HG03442 (cell line): ENCODE measurements at regions not wholly inside any gene's neighbourhood (a gene's known extent, or its start where the extent isn't known, plus 50 kb on each side); places are given as distances from the start of the nearest gene placed in this dataset.
"Not testable (repeated sequence)": the region's sequence is repeated elsewhere in the genome, so short reads cannot be mapped to it uniquely, and the experiment has no call there.

Experiments
- ATAC-seq: cut with Tn5 transposase; IDR thresholded peaks from one replicate; pipeline ENCODE4 v1.9.1; 2021; ENCODE audit warnings: mild to moderate bottlenecking, moderate library complexity; ENCODE audit not compliant: unreplicated experiment

DNA sequence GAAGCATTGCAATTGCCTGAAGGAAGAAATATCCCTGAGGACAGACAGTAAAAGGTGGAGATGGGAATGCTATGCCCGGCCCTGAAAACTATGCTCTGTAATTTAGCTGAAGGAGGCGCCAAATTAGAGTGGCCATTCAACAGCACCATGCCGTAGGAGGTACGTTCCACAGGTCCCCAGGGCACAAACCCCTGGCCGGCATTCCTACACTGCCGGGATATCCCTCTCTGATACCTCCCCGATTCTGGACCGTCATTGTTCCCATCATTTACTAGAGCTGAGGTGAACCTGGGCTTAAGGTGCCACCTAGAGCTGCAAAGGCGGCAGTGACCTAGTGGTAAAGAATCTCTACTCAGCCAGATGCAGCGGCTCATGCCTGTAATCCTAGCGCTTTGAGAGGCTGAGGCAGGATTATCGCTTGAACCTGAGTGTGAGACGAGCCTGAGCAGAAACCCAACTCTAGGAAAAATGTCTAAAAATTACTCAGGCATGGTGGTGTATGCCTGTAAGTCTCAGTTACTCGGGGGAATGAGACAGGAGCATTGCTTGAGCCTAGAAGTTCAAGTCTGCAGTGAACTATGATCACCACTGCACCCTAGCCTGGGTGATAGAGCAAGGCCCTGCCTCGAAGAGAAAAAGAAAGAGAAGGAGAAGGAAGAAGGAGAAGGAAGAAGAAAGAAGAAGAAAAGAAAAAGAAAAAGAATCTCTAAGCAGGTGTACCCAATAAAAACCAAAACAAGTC lies 53.0 kb upstream of the TNKS2 start:
- ATAC-seq = no peak

GRCh38 chr10:91743465-91743864 lies 54.8 kb upstream of the TNKS2 start:
- ATAC-seq = no peak

GRCh38 chr10:91742229-91742628 lies 56.0 kb upstream of the TNKS2 start:
- ATAC-seq = no peak

DNA sequence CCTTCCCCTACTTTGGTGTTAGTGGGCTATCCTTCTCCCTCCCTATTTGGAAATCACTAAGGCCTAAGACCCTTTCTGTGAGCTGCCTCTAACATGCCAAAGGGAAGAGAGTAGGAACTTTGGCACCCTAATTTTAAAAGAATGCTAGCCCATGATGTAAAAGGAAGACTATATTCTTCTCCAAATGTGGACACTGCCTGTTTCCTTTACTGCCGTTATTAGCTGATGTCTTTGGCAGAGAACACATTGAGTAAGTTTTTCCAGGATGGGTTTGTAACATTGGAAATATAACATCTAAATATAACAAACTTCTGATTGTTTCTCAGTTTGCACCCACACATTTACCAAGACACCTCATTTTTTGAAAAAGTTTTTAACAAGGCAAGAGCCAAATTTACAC lies 56.9 kb upstream of the TNKS2 start:
- ATAC-seq = no peak

DNA sequence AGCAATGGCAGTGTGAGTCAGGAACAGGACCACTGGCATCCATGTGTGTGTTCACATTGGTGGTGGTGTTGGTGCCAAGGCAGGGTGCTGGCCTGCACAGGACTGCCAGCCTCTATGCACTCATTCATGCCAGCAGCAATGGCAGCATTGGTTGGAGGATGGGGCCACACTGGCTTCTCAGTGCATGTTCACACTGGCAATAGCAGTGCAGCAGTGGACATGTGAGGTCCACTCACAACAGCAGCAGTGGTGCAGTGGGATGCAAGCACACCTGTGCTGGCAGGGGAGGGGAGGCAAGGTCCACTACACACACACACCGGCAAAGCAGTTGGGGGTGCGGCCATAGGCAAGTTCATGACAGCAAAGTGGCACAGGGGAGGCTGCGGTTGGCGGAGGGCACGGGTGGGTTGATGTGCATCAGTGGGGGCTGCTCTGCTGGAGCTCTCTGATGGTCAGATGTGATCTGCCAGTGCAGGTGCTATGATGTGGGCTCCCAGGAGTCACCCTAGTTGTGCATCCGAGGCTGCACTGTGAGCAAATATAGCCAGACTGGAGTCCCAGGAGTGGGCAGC lies 57.8 kb upstream of the TNKS2 start:
- no peak for ATAC-seq

DNA sequence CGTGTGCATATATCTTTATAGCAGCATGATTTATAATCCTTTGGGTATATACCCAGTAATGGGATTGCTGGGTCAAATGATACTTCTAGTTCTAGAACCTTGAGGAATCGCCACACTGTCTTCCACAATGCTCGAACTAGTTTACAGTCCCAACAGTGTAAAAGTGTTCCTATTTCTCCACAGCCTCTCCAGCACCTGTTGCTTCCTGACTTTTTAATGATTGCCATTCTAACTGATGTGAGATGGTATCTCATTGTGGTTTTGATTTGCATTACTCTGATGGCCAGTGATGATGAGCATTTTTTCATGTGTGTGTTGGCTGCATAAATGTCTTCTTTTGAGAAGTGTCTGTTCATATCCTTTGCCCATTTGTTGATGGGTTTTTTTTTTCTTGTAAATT lies 66.0 kb upstream of the TNKS2 start:
- ATAC-seq = not testable (repeated sequence)

- ATAC-seq = not testable (repeated sequence)
Measured at GRCh38 chr10:91729339-91729738, 68.9 kb upstream of the TNKS2 start.

- no peak for ATAC-seq
Measured at GRCh38 chr10:91726355-91726754, 71.9 kb upstream of the TNKS2 start.

DNA sequence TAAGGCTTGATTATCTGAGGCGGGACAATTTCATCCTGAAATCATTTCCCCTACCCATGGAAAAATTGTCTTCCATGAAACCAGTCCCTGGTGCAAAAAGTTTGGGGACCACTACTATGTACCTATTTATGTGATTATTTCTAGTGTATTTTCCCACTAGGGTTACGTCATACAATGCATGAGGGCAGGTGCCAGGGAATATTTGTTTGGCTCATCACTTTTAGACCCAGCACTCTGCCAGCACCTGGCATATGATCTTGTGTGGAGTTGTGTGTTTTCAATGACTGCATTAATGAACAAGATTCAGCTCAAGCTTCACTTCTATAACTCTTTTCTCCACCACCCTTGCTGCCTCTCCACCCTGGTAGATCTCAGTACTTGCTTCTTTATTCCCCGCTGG lies 73.3 kb upstream of the TNKS2 start:
- ATAC-seq = no peak

DNA sequence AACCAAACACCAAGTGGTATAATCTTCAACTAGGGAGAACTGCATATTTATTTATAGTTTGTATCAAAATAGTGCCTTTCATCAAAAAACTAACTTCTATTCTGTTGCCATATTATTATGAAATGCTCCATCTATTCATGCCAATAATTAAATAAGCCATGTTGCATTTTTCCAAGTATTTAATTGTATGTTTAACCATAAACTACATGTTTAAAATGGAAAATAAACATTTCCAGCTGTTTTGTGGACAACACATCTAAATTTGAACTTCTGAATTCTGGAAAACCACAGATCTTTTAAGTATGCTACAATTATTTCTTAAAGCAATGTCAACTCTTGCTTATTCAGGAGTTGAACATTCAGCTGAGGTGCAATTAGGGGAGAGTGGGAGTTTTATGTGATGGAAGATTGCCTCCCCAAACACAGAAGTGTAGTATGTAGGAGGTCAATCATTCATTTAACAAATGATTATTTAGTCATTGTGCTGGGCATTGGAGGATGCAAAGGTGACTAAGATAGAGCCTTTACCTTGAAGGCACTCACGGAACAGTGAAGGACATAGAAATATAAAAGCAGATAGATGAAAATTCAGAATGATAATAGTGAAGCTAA lies 80.7 kb upstream of the PPP1R3C start:
- no peak for ATAC-seq

DNA sequence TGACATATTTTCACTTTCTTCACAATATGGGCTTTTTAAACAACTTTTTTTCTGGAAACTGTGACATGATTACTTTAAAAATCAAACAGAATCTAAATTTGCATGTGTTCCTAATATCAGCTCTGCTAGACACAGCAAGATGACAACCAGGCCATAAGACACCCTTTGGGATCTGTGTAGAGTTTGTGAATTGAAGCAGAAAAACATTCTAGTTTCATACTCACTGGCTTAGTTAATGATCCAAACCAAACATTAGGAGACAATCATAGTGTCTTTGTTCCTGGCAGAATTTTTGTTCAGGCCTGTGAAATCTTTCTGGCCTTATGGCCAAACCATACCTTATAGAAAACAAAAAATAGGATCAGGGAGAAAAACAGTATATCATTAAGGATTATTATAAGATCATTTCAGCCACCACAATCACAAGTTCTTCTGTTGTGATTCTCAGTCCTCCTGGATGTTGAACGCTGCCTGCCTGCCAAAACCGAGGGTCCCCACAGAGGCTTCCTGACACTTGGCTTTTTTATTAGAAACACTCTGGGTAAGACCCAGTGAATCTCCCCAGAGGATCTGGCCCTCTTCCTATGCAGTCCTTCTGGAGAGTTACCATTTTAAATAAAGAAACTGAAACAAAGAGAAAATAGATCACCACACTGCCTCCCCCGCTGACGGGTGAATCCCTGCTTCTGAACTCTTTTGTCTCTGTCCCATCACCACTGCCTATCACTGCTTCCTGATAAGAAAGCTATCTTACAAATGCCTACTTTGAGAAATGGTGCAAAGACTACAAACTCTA lies 79.2 kb upstream of the PPP1R3C start:
- peak; percentile 66 for ATAC-seq

- no peak for ATAC-seq
Measured at GRCh38 chr10:91709394-91709798, 76.5 kb upstream of the PPP1R3C start.

- ATAC-seq = no peak
Measured at GRCh38 chr10:91708174-91708861, 75.4 kb upstream of the PPP1R3C start.

DNA sequence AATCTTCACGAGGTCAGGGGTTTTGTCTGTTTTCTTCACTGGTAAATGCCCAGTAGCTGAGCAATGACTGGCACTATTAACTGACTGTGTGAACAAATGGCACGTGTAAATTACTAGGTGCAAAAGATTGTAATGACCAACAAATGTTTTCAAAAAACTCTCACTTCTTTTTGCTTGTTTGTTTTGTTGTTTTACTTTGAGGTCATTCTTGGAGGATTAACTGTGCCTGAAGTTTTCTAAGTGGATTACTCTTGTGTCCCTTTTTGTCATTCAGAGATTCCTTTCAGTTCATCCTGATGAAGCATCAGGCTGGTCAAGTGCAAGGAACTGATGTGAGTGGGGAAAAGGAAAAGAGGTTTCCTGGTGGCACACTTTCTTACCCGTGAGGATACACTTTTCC lies 74.4 kb upstream of the PPP1R3C start:
- ATAC-seq = no peak

DNA sequence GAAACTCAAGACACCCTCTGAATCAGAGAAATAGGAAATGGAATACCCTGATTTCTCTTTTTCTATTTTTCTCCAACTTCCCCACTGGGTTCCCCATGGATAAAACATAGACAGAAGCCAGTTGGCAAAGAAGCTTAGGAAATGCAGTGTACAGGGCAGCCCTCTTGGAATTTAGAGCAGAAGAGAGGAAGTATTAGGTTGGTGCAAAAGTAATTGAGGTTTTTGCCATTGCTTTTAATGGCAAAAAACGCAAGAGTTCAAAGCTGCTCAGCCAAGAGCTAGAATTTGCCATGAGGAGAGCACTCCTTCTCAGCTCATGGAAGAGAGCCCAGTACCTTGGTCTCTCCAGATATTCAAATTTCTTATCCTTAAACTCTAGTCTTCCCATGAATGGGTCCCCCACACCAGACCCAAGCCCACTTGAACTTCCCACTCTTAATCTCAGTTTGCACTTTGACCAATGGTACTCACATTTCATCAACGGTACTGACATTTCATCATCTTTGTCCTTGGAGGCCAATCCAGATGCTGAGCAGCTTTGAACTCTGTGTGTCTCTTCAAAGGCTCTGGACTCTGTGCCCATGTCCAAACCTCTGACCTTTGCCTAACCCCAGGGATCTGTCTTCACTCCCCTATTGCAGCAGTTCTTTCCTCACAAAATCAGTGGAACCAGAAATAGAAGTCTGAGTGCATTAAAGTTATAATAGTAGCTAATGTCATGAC lies 73.2 kb upstream of the PPP1R3C start:
- no peak for ATAC-seq

GRCh38 chr10:91702620-91703019 lies 69.7 kb upstream of the PPP1R3C start:
- ATAC-seq = no peak

- ATAC-seq = no peak
Measured at GRCh38 chr10:91700788-91701444, 68.0 kb upstream of the PPP1R3C start.

DNA sequence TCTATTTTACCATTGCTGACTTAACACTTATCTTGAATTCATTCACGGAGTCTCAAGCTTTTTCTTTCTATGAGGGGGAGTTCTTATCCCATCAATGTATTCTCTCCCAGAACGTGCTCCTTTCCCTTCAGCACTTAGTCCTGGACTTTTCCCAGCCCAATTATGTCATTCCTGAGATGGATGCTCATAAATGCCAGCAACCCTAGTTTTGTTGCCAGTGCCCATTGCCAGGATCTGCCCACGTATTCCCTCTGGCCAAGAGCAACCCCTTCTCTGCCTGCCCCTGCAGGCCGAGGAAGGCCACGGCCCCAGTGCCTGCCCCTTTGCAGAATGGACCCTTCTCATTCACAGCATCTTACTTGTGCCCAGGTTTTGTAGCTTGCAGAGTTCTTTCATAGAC lies 67.4 kb upstream of the PPP1R3C start:
- no peak for ATAC-seq

- ATAC-seq = no peak
Measured at GRCh38 chr10:91698258-91698657, 65.4 kb upstream of the PPP1R3C start.
